Activated CD4-positive, alpha-beta T cell treated with anti-CD3 and anti-CD28 coated beads, Interleukin-2, amount 50 U/mL, for 16 hours (primary cell): ENCODE measurements at regions not wholly inside any gene's neighbourhood (a gene's known extent, or its start where the extent isn't known, plus 50 kb on each side); places are given as distances from the start of the nearest gene placed in this dataset.

ENCODE experiments used
- DNase-seq: peaks from one replicate; pipeline ENCODE4 v3.0.0-alpha.2; 2020

DNA sequence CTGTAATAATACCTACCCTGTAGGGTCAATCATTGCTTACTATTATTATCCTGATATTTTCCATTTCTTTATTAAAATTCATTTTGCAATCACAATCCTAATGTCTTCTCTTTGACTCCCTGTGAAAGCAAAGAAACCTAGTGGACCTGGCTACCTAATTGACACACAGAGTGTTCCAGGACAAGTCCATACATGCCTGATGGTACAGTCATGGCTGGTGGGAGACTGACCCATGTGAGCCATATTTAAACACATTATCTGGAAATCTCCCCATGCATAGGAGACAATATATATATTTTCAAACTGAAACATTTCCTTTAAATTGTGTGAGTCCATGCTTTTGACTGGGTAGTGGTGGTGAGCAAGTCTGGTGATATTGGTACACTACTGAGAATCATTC lies 230.6 kb upstream of the DACH1 start:
- DNase-seq, result no peak

DNA sequence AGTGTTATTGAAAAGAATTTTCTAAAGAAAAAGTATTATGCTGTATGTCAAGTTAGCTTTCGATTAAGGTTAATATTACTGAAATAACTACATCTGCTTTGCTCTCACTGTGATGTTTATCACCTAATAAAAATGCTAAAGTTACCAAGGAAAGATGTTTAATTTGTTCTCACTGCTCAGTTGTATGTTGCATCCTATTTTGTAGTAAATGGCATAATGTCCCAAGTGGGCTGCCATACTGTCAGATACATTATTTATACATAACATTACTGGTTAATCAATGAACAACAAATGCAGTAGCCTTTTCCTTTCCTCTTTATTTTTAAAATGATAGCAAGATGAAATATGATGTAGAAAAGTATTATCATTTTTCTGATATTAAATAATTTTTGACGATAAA lies 226.3 kb upstream of the DACH1 start:
- no peak for DNase-seq

DNA sequence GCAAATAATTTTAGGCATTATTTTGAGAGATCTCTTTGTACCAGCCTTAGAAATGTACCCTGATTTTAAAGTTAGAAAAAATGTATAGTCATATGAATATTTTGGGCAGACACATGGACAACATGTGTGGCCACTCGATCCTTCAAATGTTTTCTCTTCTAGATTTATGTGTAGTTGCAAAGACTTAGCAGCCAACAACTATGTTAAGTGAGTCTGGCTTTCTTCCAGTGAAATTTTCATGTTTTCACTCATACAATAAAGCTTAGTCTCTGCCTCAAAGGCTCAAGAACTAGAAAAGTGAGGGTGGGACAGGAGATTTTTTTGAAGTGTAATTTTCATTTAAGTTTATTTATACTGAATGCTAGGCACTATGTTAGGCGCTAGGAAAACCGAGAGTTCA lies 207.7 kb upstream of the DACH1 start:
- DNase-seq, result no peak

DNA sequence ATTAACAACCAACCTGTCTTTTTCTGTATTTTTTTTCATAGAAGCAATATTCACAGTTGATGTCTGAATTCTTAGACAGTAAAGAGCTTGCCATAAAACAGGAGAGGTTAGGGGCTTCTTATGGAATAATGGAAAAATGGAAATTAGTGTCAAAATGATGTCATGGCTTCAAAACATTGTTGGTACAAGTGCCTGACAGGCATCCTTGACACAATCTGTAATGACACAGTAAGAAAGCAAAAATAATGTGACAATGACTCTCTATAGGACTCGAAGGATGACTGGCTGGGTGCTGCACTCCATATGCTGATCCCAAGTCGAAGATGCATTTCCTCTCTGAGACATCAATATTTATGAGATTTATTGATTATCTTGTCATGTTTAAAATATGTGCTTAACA lies 205.3 kb upstream of the DACH1 start:
- DNase-seq, result no peak

DNA sequence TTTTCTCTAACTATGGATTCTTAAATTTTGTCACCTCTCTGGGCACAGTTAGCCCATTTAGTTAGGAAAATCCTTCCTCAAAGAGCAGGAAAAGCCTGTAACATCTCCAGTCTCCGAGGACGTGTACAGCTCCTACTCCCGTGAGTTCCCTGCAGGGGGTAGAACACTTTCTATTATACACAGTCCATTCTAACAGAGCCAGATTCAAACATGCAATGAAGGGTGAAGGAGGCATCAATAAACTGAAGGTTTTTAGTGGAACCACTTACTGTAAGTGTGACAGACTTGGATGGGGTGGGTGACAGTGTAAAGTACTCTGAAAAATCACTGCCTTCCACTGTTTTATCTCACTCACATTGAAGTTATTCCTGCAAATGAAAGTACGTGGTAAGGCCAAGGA lies 204.7 kb upstream of the DACH1 start:
- DNase-seq, result no peak

DNA sequence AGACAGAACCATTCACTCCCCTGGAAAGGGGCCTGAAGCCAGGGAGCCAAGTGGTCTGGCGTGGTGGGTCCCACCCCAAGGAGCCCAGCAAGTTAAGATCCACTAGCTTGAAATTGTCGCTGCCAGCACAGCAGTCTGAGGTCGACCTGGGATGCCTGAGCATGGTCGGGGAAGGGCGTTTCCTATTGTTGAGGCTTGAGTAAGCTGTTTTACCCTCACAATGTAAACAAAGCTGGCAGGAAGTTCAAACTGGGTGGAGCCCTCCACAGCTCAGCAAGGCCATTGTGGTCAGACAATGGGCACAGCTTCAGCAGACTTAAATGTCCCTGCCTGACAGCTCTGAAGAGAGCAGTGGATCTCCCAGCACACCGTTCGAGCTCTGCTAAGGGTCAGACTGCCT lies 195.6 kb upstream of the DACH1 start:
- no peak for DNase-seq

DNA sequence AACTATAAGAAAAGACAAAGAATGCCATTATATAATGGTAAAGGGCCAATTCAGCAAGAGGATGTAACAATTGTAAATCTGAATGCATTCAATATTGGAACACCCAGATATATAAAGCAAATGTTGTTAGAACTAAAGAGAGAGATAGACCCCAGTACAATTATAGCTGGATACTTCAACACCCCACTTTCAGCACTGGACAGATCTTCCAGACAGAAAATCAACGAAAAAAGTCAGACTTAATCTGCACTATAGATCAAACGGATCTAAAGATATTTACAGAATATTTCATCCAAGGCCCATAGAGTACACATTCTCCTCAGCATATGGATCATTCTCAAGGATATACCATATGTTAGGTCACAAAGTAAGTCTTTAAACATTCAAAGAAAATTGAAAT lies 194.6 kb upstream of the DACH1 start:
- DNase-seq, result no peak

DNA sequence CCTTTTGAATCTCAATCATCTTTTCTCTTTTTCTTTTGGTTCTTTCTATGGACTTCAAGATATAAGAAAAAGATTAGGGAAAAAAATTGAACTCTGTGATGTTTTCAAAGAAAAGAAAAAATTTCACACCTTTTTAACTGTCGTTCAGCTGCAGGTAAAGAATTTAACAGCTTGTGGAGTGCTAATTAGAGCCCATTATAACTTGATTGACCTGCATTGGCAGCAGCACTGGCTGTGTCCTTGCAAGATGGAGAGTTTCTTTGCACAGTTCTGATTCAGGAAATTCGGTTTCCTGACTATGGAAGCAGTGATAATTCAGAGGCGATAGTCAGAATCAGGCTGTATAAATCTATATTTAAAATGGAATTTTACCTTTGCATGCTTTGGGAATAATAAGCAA lies 183.2 kb upstream of the DACH1 start:
- no peak for DNase-seq

DNA sequence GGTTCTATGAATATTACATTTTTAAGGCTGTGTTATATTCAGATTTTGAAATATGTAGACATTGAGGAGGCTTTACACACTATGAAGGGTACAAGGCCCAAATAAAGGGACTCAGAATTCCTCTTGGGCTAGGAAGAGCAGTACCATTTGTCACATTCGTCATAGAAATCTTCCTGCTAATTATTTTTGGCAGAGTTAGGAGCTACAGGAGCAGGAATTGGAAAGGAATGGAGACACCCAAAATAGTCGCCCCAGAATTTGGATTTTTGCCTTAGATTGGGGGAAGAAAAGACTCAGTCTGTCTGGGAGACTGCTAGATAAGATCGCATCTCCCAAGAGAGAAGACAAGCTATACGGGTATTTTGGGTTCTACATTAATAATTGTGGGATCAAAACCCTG lies 176.4 kb upstream of the DACH1 start:
- no peak for DNase-seq

DNA sequence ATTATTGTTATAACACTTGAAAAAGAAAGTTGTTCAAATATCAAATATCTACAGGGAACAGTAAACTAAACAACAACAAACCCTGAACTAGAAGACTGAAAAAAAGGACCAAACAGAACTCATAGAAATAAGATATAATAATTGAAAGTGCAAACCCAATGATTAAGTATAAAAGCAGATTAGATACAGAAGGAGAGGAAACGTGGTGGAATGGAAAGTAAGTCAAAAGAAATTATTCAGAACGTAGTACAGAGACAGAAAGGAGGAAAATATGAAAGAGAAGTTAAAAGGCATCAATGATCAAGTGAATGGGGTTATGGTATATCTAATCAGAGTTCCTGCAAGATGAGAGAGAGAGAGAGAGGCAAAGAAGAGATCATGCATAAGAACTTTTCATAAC lies 174.2 kb upstream of the DACH1 start:
- DNase-seq, result no peak

DNA sequence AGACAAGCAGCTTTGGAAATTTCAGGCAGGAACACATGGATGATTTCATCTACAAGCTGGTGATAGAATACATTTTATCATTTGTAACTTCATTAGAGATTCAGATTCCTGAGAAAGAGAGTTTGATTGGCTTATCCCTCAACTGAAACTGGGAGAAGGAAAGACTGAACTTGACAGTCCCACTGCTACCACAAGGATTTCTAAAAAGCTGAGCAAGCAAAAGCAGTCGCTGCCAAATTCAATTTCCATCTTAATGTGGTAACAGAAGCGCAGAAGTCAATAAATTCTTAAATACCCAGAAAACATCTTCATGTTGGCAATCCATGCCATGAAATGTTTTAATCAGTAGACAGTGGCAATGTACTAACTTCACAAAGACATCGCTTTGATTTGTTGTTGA lies 172.1 kb upstream of the DACH1 start:
- no peak for DNase-seq

DNA sequence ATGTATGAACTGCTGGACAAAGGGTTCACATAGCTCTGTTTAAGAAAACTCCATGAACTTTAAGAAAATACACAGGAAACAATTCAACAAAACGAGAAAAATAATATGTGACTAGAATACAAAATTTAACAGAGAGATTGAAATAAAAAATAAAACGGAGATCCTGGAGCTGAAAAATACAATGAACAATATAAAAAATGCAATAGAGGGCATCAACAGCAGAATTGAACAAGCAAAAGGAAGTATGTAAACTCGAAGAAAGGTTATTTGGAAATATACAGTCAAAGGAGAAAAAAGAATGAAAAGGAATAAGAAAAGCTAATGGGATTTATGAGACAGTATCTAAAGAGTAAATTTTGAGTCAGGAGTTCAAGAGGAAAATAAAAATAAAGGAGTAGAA lies 163.0 kb upstream of the DACH1 start:
- no peak for DNase-seq

DNA sequence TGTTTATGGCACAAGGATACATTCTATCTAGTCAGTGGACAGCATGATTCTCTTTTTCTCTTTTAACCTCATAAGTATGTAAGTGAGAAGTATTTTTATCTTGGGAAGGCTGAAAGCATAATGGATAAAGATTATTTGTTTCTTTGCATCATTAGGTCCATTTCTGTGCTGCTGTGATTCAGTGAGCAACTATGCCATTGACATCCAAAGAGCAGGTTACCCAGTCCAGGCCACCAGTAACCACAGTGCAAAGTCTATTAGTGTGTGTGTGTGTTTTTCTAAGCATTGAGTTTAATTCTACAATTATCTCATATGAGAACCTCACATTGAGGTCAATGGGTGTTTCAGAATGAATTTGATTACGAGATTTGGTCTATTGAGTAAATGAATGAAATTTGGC lies 158.8 kb upstream of the DACH1 start:
- no peak for DNase-seq

DNA sequence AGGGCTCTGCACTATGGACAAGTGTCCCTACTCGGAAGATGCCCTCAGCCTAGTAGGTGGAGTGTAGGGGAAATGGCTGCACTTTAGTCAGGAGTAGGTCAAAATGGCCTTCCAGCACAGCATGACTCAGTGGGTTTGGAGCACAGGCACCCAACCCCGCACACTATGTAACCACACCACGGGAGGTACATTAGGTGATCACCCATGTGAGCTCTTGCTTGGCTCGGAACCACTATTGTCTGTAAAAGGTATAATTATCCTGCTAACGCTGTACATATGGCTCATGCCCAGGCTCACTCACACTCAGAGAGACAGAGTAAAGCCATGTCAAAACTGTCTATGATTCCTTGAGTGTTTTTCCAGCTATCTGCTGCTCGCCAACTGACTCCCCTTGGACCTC lies 156.9 kb upstream of the DACH1 start:
- no peak for DNase-seq

DNA sequence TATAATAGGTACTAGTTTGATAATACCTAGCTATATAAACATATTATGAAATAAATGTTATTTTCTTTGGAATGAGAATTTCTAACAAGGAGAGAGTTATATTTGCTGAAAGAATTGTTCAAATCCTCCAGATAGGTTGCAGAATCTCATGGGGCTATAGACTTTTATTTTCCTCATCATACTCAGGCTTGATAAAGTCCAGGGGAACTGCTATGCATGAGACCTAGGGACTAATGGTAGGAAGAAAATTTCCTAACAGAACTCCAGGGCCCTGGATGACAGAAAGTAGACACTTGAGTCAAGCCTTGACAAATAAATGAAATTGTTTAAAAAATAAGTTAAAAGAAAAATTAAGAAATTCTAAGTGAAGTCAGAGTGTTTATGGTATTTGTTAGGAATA lies 138.5 kb upstream of the DACH1 start:
- DNase-seq, result no peak

DNA sequence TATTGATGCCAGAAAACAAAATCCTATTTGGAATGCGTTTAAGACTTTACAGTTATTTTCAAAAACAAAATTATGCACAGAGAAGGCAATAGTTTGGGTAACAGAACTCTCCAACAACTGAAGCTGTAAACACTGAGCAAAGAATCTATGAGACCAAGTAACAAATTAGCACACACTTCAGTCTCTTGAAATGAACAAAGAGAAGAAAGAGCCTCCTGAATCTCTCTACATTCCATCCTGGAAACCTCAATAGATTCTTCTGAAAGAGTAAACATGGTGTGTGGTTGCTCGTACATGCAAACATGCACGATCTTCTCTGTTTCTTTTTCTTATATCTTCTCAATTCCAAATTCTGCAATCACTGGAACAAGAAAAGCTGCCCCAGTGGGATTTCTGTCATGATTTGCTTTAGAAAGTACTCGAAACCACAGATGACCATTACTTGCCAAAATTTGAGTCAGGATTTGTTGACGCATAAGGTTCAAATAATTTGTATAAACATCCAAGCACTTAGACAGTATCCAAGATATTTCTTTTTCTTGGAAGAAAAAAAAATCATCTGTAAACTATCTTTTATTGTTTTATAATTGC lies 137.9 kb upstream of the DACH1 start:
- no peak for DNase-seq

DNA sequence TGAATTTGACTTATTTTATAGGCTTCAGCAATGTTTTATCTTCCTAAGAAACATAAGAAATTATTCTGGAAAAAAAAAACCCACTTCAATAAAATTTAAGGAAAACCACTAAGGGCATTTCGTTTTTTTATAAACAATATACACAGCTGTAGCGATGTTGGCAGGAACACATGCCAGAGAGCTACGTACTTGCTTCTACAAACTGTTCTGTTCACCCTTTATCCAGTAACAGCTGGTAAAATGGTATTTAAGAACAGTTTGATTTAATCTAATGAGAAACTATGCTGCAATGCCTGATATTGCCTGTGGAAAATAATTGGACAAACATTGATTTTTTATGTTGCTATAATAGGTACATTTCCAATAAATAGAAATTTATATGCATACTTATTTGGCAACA lies 137.2 kb upstream of the DACH1 start:
- no peak for DNase-seq

DNA sequence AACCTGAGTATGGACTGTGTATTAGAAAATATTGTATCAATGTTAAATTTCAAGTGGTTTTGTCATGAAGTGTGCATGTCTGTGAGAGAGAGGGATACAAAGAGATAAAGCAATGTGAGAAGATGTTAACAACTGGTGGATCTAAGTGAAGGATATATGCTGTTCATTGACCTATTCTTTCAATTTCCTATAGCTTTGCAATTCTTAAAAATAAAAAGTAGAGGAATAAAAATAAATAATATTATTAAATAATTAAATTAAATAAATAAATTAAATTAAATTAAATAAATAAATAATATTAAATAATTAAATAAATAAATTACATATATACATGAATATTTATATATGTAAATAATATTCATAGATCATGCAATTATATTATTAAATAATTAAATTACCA lies 131.2 kb upstream of the DACH1 start:
- DNase-seq, result no peak

DNA sequence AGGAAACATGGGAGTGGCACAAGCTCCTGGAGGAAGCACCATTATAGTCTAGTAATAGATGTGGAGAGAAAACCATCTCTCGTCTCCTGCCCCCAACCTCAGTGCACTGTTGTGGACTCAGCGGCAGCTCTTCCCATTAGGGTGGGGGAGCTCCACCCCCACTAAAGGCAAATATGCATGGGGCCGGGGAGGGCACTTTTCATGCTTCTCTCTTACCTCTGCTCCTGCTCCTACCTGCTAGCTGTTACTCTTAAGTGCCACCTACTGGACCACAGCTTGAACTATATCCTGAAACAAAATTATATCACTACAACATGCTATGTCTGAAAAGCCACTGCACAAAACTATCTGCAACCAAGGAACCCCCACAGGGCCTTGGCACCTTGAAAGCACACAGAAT lies 112.6 kb upstream of the DACH1 start:
- DNase-seq, result no peak

DNA sequence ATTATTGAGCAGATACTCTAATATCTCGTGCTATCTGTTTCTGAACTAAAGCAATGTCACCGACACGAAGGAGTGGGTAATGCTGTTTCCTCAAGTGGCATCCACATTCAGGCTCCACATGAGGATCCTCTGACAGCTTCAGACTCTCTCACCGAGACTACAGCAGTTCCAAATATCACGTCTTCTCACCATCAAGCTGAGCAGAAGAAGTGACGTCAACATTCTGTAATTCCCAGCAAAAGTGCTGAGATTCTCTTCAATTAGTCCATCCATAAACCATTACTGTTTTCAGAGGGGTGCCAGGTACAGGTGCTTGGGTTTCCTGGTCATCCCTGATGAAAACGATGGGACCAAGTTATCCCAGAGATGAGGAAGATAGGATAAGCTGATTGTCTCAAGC lies 110.0 kb upstream of the DACH1 start:
- DNase-seq, result no peak

DNA sequence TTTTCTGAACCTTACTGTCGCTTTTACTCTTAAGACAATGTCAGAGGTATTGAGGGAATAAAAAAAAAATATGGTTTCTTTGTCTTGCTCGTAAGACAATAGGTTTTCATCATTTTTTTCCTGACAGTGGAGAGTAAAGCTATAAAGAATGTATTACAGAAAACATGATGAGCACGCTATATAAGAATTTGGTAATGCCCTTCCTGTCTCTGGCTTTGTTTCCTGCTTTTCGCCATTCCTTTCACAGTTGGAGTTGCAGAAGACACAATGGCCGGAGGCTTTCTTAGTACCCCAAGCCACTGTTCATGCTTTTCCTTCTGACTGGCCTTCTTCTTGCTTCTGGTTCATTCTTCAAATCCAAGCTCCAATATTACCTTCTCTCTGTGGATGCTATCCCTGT lies 101.0 kb upstream of the DACH1 start:
- no peak for DNase-seq

DNA sequence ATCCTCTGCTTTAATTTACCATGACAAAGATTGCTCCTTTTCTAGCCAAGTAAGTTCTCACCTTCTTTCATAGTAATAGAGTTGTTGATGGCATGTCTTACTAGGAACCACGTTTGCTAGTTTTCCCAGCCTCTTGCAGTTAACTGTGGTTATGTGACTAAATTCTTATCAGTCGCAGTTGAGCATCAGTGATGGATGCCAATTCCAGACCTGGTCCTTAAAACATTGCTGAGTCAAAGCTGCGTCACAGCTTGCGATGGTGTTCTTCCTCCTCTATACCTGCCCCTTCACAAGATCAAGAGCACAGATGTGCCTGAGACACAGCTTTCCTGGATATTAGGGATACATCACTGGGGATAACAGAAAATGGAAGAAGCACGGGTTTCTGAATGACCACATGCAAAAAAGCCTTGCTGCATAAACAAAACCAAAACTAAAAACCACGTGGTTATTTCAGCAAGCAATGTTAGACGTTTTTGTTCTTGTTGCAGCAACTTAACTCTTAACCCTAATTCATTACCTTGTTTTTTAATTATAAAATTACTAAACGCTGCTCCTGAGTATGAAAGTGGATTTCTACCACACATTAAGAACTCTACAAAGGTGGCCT lies 97.6 kb upstream of the DACH1 start:
- no peak for DNase-seq

DNA sequence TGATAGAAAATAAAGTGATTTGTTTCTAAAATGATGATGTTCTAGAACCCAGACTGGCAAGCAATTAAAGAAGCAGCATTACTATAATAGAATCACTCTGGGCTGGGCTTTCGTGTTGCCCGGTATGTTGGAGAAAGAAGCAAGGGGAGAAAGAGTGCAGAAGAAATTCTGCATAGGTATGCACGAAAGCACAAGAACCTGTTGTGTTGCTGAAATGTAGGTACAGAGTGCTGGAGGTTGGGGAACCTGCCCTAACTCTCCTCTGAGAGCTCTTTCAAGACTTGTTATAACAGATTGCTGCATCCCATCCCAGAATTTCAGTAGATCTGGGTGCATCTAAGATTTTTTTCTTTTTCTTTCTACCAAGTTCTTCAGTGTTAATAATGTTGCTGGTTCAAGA lies 95.7 kb upstream of the DACH1 start:
- no peak for DNase-seq

DNA sequence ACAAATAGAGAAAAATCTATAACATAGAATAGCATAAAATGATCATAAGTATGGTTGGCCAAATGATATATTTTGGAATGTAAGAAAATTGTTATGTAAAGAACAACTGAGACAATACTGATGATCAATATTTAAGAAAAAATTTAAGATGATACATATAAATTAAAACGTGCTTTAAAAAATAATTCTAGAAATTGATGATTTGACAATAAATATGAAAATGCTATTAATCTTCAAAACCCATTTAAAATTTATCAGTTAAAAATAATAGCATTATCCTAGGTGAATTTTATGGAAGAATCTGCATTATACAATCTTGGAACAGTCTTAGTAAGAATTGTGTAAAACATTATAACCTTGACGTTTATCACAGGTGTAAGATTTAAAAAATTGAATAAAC lies 95.1 kb upstream of the DACH1 start:
- no peak for DNase-seq

DNA sequence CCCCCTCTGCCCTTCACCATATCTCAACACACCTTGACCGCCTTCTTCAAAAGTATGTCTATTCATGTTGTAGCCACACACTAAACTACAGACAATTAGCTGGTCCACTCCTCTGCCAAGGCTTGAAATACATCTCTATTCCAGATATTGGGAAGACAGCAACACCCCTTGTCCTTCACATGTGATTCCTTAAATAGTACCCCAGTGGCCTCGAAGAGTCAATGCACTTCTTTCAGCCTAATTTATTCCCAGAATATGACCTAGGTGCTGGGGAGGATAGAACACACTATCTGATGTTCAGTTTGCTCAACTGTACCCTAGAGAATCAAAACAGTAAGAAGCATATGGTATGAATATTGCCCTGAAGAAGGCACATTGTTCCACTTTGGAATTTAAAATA lies 82.4 kb upstream of the DACH1 start:
- no peak for DNase-seq

DNA sequence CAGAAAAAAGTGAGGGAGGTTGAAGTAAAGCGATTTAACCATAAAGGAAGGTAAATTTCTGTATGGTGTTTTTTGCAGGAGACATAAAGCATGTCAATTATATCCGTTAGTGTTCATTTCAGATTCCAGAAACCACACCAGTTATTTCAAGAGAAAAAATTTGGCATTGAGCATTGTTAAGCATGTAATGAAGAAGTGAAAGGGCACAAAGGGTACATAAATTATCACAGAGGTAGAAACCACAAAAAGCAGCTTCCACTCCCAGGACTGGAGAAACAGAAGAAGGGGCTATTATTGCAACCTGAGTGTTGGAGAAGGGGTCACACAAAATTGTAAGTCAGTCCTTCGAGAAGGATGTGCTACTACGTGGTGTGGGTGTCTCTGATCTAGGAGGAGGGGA lies 72.2 kb upstream of the DACH1 start:
- no peak for DNase-seq
